ENCODE measurements at regions not wholly inside any gene's neighbourhood (a gene's known extent, or its start where the extent isn't known, plus 50 kb on each side); places are given as distances from the start of the nearest gene placed in this dataset.

- no peak for TF ChIP-seq E4F1 (IDR thresholded peaks at IDR 0.05; ENCODE audit: borderline replicate concordance, partially characterized antibody)
- TF ChIP-seq KAT2A (conservative IDR thresholded peaks at IDR 0.05; ENCODE audit: control insufficient read depth, low read depth, low read length) = no peak
- TF ChIP-seq FOXM1 (IDR thresholded peaks at IDR 0.05; ENCODE audit: low read depth, low read length) = no peak
- TF ChIP-seq NR2C1 (IDR thresholded peaks at IDR 0.05) = no peak
- no peak for TF ChIP-seq ZZZ3 (IDR thresholded peaks at IDR 0.05; ENCODE audit: control insufficient read depth, insufficient read length, low read depth)
- TF ChIP-seq CREB1 (IDR thresholded peaks at IDR 0.05; ENCODE audit: low read depth) = no peak
- no peak for TF ChIP-seq HDGF (IDR thresholded peaks at IDR 0.05)
- TF ChIP-seq TCF7 (IDR thresholded peaks at IDR 0.05; ENCODE audit: borderline replicate concordance) = no peak
- TF ChIP-seq REST (IDR thresholded peaks at IDR 0.05; ENCODE audit: low read depth, low read length) = no peak
- no peak for TF ChIP-seq CREM (IDR thresholded peaks at IDR 0.05; ENCODE audit: low read depth)
- TF ChIP-seq IKZF2 (IDR thresholded peaks at IDR 0.05) = no peak
Observed at GRCh38 chr4:153988492-153989363, 199.8 kb upstream of the SFRP2 start (continued).
